IPS DF 6.9 (cell line): ENCODE measurements at regions not wholly inside any gene's neighbourhood (a gene's known extent, or its start where the extent isn't known, plus 50 kb on each side); places are given as distances from the start of the nearest gene placed in this dataset.

Experiments used
- DNase-seq: peaks from one replicate; pipeline ENCODE4 v3.0.0-alpha.2; 2013; ENCODE audit warnings: low read depth, low spot score
- H3K27ac ChIP-seq: one replicate; pipeline ENCODE4 v1.5.1; 2013; ENCODE audit warnings: low read length, control low read depth
- H3K27me3 ChIP-seq: 2 replicates; pipeline ENCODE4 v1.6.1; 2013; ENCODE audit warnings: mild to moderate bottlenecking, low read length; ENCODE audit not compliant: control insufficient read depth, insufficient read depth
- H3K36me3 ChIP-seq: 2 replicates; pipeline ENCODE4 v1.6.1; 2013; ENCODE audit warnings: low read length; ENCODE audit not compliant: control insufficient read depth, insufficient read depth
- H3K4me1 ChIP-seq: 2 replicates; pipeline ENCODE4 v1.6.1; 2013; ENCODE audit warnings: low read length; ENCODE audit not compliant: control insufficient read depth, insufficient read depth
- H3K4me3 ChIP-seq: 2 replicates; pipeline ENCODE4 v1.5.1; 2013; ENCODE audit warnings: mild to moderate bottlenecking, low read length
- H3K9me3 ChIP-seq: 2 replicates; pipeline ENCODE4 v1.6.1; 2013; ENCODE audit warnings: low read length, inconsistent platforms; ENCODE audit not compliant: control insufficient read depth, insufficient read depth
- WGBS: extraction: QIAGEN DNeasy Blood & Tissue Kit; methylation state at CpG from one replicate; pipeline ENCODE4 v1.1.7; 2013; ENCODE audit warnings: mixed read lengths, missing lambda C conversion rate; ENCODE audit not compliant: insufficient read length, insufficient coverage; 5-methylcytosine and 5-hydroxymethylcytosine counted together

DNA sequence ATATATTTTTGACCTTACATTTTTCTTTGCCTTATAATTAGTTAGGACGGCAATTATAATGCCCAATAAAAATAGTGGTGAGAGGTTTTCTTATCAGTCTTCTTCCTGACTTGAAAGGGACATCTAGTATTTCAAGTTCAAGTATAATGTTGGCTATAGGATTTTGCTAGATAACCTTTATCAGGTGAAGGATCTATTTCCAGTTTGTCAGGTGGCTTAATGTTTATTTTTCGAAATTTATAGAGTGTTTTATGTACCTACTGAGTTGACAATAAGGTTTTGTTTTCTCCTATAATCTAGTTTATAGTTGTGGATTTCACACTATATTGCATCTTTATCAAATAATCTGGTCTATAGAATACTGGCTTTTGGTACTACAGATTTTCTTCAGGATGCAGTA, 351.8 kb upstream of the FGF13 start:
- H3K4me1 ChIP-seq: no peaks in the 10 kb centered on the region
- no peaks in the 10 kb centered on the region for H3K9me3 ChIP-seq
- no peak for DNase-seq
- H3K36me3 ChIP-seq: no peaks in the 10 kb centered on the region
- H3K4me3 ChIP-seq: no peak overlapping the region
- H3K27me3 ChIP-seq: no peaks in the 10 kb centered on the region
- no CpG with 5 or more reads among the region's 2 CpGs for WGBS
- no peak overlapping the region for H3K27ac ChIP-seq

DNA sequence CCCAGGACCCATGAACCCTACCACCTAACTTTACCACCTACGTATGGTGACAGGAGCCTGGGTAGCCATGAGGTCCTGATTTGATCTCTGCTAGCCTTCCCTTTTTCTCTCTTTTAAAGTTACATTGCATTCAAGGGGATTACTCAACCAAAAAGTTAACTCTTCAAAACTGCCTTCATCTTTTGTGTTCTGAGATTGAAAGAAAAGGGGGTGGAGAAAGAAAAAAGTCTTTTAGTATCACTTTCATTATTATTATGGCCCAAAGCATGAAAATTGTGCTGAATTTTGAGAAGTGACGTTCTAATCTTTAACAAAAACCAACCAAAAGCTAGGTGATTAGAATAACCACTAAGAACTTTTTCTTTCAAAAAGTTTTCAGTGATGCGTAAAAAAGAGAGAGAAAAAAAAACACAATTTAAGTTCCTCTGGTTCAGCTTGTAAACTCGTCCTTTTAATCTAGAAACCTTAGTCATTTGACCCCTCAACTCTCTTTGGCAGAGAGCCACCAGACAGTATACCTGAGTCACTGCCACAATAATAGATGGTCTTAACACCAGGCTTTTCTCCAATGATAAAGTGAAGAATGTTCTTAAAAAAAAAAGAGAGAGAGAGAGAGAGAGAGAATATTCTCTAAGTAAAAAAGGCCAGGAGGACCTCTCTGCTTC, 347.4 kb upstream of the FGF13 start:
- H3K4me3 ChIP-seq: no peak overlapping the region
- no peaks in the 10 kb centered on the region for H3K4me1 ChIP-seq
- H3K9me3 ChIP-seq: no peaks in the 10 kb centered on the region
- H3K27me3 ChIP-seq: no peaks in the 10 kb centered on the region
- no peaks in the 10 kb centered on the region for H3K36me3 ChIP-seq
- no peak overlapping the region for H3K27ac ChIP-seq
- DNase-seq: no peak
- no CpG with 5 or more reads among the region's 4 CpGs for WGBS

DNA sequence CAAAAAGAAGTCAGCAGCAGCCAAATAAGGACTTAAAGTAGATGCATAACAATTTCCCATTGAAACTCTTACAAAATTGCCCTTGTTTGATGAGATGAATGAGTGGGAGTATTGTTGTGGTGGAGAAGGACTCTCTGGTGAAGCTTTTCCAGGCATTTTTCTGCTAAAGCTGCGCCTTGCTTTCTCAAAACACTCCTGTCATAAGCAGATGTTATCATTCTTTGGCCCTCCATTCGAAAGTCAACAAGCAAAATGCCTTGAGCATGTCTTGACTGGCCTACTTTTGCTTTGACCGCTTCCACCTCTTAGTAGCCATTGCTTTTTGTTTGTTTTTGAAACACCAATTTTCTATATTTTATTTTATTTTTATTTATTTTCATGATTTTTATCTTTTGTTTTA, 340.9 kb upstream of the FGF13 start:
- Histone ChIP-seq H3K4me3 (no peak overlapping the region), H3K27me3 (no peaks in the 10 kb centered on the region), H3K27ac (no peak overlapping the region), H3K4me1 (no peaks in the 10 kb centered on the region), H3K36me3 (no peaks in the 10 kb centered on the region), H3K9me3 (no peaks in the 10 kb centered on the region)
- no peak for DNase-seq
- no CpG with 5 or more reads among the region's 3 CpGs for WGBS

DNA sequence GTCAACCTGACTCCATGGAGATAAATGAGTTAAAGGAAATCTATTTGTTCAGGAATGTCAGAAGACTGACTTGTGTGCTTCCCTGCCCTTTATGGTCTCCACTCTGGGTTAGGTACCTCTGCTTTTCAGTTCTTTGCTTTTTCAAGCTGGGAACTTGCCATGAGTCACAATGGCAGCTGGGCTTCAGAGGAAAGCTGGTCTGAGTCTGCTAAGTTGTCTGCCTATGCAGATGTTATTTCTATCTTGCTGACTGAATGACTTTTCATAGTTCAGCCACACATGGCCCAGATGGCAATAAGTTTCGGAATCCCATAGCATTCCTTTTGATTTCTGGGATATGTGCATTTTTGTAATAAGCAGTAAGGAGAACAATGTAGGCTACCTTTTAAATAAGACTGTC, 337.9 kb upstream of the FGF13 start:
- Histone ChIP-seq H3K27ac (no peak overlapping the region), H3K27me3 (no peaks in the 10 kb centered on the region), H3K36me3 (no peaks in the 10 kb centered on the region), H3K4me1 (no peaks in the 10 kb centered on the region), H3K9me3 (no peaks in the 10 kb centered on the region), H3K4me3 (no peak overlapping the region)
- DNase-seq: no peak
- no CpG with 5 or more reads among the region's 1 CpG for WGBS

DNA sequence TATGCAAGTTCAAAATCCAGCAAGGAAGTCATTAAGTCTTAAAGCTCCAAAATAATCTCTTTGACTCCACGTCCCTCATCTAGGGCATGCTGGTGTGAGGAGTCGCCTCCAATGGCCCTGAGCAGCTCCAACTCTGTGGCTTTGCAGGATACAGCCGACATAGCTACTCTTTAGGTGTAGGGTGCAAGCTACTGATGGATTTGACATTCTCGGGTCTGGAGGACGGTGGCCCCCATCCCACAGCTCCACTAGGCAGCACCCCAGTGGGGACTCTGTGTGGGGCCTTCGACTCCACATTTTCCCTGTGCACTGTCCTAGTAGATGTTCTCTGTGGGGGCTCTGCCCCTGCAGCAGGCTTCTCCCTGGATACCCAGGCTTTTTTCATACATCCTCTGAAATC, 333.2 kb upstream of the FGF13 start:
- H3K27me3 ChIP-seq: no peaks in the 10 kb centered on the region
- no peak overlapping the region for H3K27ac ChIP-seq
- H3K4me1 ChIP-seq: no peaks in the 10 kb centered on the region
- no peaks in the 10 kb centered on the region for H3K9me3 ChIP-seq
- no peaks in the 10 kb centered on the region for H3K36me3 ChIP-seq
- WGBS: no CpG with 5 or more reads among the region's 6 CpGs
- DNase-seq: no peak
- no peak overlapping the region for H3K4me3 ChIP-seq

DNA sequence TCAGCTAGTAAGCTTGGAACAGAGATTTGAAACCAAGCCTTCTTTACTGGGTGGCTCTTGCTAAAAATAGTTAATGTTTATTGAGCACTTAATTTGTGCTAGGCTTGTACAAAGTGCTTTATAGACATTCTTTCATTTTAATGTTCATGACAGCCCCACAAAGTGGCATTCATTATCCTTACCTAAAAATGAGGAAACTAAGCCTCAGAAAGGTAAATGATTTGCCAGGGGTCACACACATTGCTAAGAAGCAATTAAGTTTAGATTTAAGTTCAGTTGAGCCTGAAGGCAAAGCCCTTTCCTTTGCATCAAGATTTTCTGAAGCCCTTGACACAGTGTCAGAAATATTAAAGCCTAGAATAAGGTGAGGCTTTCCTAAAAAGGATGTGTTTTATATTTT, 327.5 kb upstream of the FGF13 start:
- H3K9me3 ChIP-seq: no peaks in the 10 kb centered on the region
- no peaks in the 10 kb centered on the region for H3K36me3 ChIP-seq
- no peak overlapping the region for H3K27ac ChIP-seq
- no peaks in the 10 kb centered on the region for H3K4me1 ChIP-seq
- no peak for DNase-seq
- H3K4me3 ChIP-seq: no peak overlapping the region
- no peaks in the 10 kb centered on the region for H3K27me3 ChIP-seq

DNA sequence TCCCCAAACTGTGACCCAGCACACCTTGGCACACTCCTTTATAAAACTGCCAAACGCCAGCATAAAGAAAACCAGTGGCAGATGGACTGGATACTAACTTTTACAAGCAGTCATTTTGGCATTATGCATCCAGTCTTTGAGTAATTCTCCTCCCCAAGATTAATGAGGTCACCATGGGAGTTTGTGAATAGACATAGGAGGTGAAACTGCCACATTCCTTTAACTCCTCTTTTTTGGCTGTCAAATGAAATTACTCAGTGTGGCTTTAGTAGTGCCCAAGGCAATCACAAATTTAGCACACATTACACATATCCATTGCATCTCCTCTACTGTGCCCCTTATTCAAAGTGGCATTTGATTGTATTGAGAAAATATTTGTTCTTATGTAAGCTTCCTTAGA, 315.3 kb upstream of the FGF13 start:
- no peak overlapping the region for H3K4me3 ChIP-seq
- H3K4me1 ChIP-seq: no peaks in the 10 kb centered on the region
- no peaks in the 10 kb centered on the region for H3K27me3 ChIP-seq
- H3K27ac ChIP-seq: no peak overlapping the region
- no peaks in the 10 kb centered on the region for H3K9me3 ChIP-seq
- no peaks in the 10 kb centered on the region for H3K36me3 ChIP-seq
- no CpG with 5 or more reads among the region's 1 CpG for WGBS
- DNase-seq: no peak

DNA sequence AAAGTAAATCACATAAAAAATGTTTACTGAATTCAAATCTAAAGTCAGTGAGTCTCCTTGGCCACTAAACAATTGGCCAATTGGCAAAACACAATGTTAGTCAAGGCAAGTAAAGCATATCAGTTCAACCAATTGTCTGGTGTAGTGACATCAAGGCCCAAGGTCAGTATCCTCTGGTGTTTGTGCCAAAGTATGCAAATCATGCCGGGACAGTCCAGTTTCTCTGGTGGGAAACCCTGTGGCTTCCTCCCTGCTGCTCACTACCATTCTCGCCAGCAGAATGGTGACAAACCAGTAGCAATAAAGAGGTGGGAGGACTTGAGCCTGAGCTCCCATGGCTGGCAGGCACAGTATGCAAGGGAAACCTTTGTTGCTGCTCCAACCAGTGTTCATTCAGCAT, 314.9 kb upstream of the FGF13 start:
- no CpG with 5 or more reads among the region's 2 CpGs for WGBS
- H3K27ac ChIP-seq: no peak overlapping the region
- no peak for DNase-seq
- H3K4me3 ChIP-seq: no peak overlapping the region
- H3K27me3 ChIP-seq: no peaks in the 10 kb centered on the region
- H3K9me3 ChIP-seq: no peaks in the 10 kb centered on the region
- no peaks in the 10 kb centered on the region for H3K4me1 ChIP-seq
- H3K36me3 ChIP-seq: no peaks in the 10 kb centered on the region

DNA sequence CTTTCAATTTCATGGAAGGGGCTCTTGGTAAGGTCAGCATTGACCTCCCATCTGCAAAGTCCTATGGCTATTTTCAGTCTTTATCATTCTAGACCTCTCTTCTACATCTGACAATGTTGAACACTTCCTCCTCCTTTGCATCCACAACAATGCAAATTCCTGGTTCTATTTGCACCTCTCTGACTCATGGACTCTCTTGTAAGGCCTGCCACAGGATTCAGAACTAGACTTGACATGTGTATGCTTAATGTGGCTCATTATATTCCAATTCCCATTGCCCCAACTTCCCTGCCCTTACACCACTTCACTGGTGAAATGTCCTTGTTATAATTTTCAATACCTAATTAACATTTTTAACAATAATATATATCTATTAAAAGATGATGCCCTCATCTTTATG, 314.3 kb upstream of the FGF13 start:
- Histone ChIP-seq H3K36me3 (no peaks in the 10 kb centered on the region), H3K27ac (no peak overlapping the region), H3K4me1 (no peaks in the 10 kb centered on the region), H3K9me3 (no peaks in the 10 kb centered on the region), H3K27me3 (no peaks in the 10 kb centered on the region), H3K4me3 (no peak overlapping the region)
- DNase-seq: no peak

DNA sequence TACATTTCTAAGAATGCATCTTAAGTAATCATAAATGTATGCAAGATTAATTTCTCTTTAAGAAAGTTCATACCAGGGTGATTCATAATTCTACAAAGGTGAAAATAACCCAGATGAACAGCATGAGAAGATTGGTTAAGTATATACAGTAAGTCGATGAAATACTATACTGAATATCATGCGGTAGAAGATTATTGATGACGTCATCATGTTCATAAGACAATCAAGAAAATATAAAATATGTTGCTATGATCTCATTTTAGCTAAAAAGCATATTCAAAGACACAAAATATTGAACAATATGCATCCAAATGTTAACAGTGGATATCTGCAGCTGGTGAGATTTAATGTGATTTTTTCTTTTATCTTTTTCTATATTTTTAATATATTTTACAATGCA, 312.0 kb upstream of the FGF13 start:
- Histone ChIP-seq H3K27ac (no peak overlapping the region), H3K36me3 (no peaks in the 10 kb centered on the region), H3K4me1 (no peaks in the 10 kb centered on the region), H3K27me3 (no peaks in the 10 kb centered on the region), H3K4me3 (no peak overlapping the region), H3K9me3 (no peaks in the 10 kb centered on the region)
- no CpG with 5 or more reads among the region's 3 CpGs for WGBS
- DNase-seq: no peak

DNA sequence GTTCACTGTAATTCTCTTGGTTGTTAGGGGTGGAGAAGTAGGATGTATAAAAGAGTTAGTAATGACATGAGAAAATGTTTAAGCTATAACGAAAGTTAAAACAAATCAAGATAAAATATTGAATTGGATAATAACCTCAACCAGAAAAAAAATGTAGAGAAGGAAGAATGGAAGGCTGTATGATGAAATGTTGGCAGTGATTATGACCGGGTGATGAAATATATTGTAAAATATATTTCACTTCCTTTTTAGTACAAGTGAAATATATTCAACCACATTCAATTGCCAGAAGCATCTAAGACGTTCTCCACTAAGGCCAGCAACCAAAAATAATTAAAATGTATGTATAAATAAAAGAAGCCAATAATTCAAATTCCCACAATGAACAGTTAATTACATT, 309.3 kb upstream of the FGF13 start:
- Histone ChIP-seq H3K4me1 (no peaks in the 10 kb centered on the region), H3K9me3 (no peaks in the 10 kb centered on the region), H3K4me3 (no peak overlapping the region), H3K27ac (no peak overlapping the region), H3K27me3 (no peaks in the 10 kb centered on the region), H3K36me3 (no peaks in the 10 kb centered on the region)
- no peak for DNase-seq
- WGBS: no CpG with 5 or more reads among the region's 3 CpGs
